Neutrophil (primary cell): ENCODE measurements at regions not wholly inside any gene's neighbourhood (a gene's known extent, or its start where the extent isn't known, plus 50 kb on each side); places are given as distances from the start of the nearest gene placed in this dataset.

Experiments used
- H3K27ac ChIP-seq: fragments of 200-600 bp; sonication (generic); 2 replicates; pipeline ENCODE4 v1.5.1; 2016; ENCODE audit warnings: mild to moderate bottlenecking, moderate library complexity
- H3K27me3 ChIP-seq: fragments of 200-600 bp; sonication (generic); 2 replicates; pipeline ENCODE4 v1.6.0; 2016; ENCODE audit warnings: mild to moderate bottlenecking
- H3K36me3 ChIP-seq: fragments of 200-600 bp; sonication (generic); 2 replicates; pipeline ENCODE4 v1.5.1; 2017
- H3K4me1 ChIP-seq, 2 experiments: fragments of 200-600 bp in 1 of 2; sonication (generic) in 1 of 2; 1 replicate in 1 of 2; 2 replicates in 1 of 2; pipeline versions ENCODE4 v1.5.1 to v1.6.1; 2013 to 2016; ENCODE audit warnings: low read depth in 1 of 2, low read length in 1 of 2, mild to moderate bottlenecking in 1 of 2, moderate library complexity in 1 of 2; ENCODE audit not compliant: control insufficient read depth in 1 of 2, insufficient read depth in 1 of 2
- H3K4me3 ChIP-seq, 2 experiments: fragments of 200-600 bp in 1 of 2; sonication (generic) in 1 of 2; 1 replicate in 1 of 2; 2 replicates in 1 of 2; pipeline ENCODE4 v1.5.1; 2013 to 2016; ENCODE audit warnings: low read depth in 1 of 2, low read length in 1 of 2, mild to moderate bottlenecking in 1 of 2, moderate library complexity in 1 of 2
- H3K9me3 ChIP-seq: fragments of 200-600 bp; sonication (generic); 2 replicates; pipeline ENCODE4 v1.5.1; 2016
- CTCF ChIP-seq: fragments of 200-600 bp; sonication (generic); IDR thresholded peaks from 2 replicates; pipeline ENCODE4 v1.5.1; 2016; ENCODE audit warnings: antibody characterized with exemption

GRCh38 chr4:19534159-19534558 is 717.5 kb upstream of the SLIT2 start:
- H3K36me3 ChIP-seq, result no peaks in the 10 kb centered on the region
- no peak overlapping the region for H3K27ac ChIP-seq
- no peak overlapping the region for H3K4me3 ChIP-seq
- no peak for TF ChIP-seq CTCF
- H3K4me1 ChIP-seq, result no peaks in the 10 kb centered on the region
- H3K9me3 ChIP-seq, result no peaks in the 10 kb centered on the region
- no peaks in the 10 kb centered on the region for H3K27me3 ChIP-seq

- Histone ChIP-seq H3K9me3 (no peaks in the 10 kb centered on the region), H3K4me3 (no peak overlapping the region)
Measured at GRCh38 chr4:19531906-19532848, 719.5 kb upstream of the SLIT2 start.

GRCh38 chr4:19523964-19524363 is 727.7 kb upstream of the SLIT2 start:
- H3K27ac ChIP-seq, result no peak overlapping the region
- H3K4me1 ChIP-seq, result no peaks in the 10 kb centered on the region
- no peaks in the 10 kb centered on the region for H3K27me3 ChIP-seq
- no peaks in the 10 kb centered on the region for H3K36me3 ChIP-seq
- TF ChIP-seq CTCF, result no peak
- H3K9me3 ChIP-seq, result no peaks in the 10 kb centered on the region
- H3K4me3 ChIP-seq, result no peak overlapping the region

More at GRCh38 chr4:19531906-19532848, 719.5 kb upstream of the SLIT2 start:
- no peaks in the 10 kb centered on the region for H3K4me1 ChIP-seq
- H3K27ac ChIP-seq, result no peak overlapping the region
- H3K27me3 ChIP-seq, result no peaks in the 10 kb centered on the region
- no peak for TF ChIP-seq CTCF
- H3K36me3 ChIP-seq, result no peaks in the 10 kb centered on the region

GRCh38 chr4:19522966-19523365 is 728.7 kb upstream of the SLIT2 start:
- no peaks in the 10 kb centered on the region for H3K27me3 ChIP-seq
- TF ChIP-seq CTCF, result no peak
- no peak overlapping the region for H3K4me3 ChIP-seq
- no peaks in the 10 kb centered on the region for H3K9me3 ChIP-seq
- no peak overlapping the region for H3K27ac ChIP-seq
- H3K36me3 ChIP-seq, result no peaks in the 10 kb centered on the region
- H3K4me1 ChIP-seq, result no peaks in the 10 kb centered on the region

DNA sequence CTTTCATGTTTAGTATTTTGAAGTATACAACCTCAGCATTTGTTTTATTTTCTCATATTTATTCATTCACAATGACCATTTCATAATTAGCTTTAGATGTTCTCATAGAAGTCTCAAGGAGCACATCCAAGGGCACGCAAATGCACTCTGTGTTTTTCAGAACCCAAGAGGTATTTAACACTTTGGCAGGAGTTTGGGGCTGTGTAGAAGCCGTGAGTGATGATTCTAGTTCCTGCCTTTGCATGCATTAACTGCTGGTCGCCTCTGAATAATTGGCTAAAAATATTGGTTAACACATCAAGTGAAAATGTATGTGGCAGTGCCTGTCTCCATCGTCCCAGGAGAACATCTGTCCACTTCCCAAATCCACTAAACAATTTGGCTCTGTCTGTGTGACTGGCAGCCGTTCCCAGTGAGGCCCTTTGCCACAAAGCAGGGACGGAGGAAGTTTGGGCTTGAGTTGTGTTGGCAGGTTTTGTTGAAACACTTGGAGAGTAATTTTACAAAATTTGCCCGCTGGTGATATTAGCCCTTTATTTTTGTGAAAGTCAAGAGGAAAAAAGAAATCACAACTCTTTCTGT is 730.7 kb upstream of the SLIT2 start:
- no peak for TF ChIP-seq CTCF
- Histone ChIP-seq H3K4me1 (no peaks in the 10 kb centered on the region), H3K4me3 (no peak overlapping the region), H3K36me3 (no peaks in the 10 kb centered on the region), H3K9me3 (no peaks in the 10 kb centered on the region), H3K27ac (no peak overlapping the region), H3K27me3 (no peaks in the 10 kb centered on the region)
